ENCODE measurements at regions not wholly inside any gene's neighbourhood (a gene's known extent, or its start where the extent isn't known, plus 50 kb on each side); places are given as distances from the start of the nearest gene placed in this dataset.

- H3K9me3 ChIP-seq (ENCODE audit: control insufficient read depth, low read length): no peaks in the 10 kb centered on the region
- H3K27ac ChIP-seq (ENCODE audit: low read depth, low read length): no peak overlapping the region
- peaks cover 11% of the 10 kb centered on the region for H3K27me3 ChIP-seq (ENCODE audit: control insufficient read depth, insufficient read depth, low read length, poor library complexity, severe bottlenecking)
- WGBS, 2 experiments (ENCODE audit: insufficient coverage in 1 of 2, insufficient read length in 1 of 2): 86 to 93% methylated on average over 3 to 5 of the region's 5 CpGs
- no peak overlapping the region for H3K4me3 ChIP-seq (ENCODE audit: low read length)
- H3K36me3 Mint-ChIP-seq (ENCODE audit: low read depth): no peaks in the 10 kb centered on the region
- no peak overlapping the region for H3K9ac ChIP-seq (ENCODE audit: extremely low read depth, low read length, poor library complexity, severe bottlenecking)
- no peaks in the 10 kb centered on the region for H3K36me3 ChIP-seq (ENCODE audit: control insufficient read depth, insufficient read depth, low read length)
- no peak for DNase-seq
- no peak overlapping the region for H3K27ac Mint-ChIP-seq
- H3K4me1 Mint-ChIP-seq: peaks cover 13% of the 10 kb centered on the region
- no peaks in the 10 kb centered on the region for H3K9me3 Mint-ChIP-seq
- H3K4me3 Mint-ChIP-seq: no peak overlapping the region
- H3K27me3 Mint-ChIP-seq (ENCODE audit: insufficient read depth): peaks cover 14% of the 10 kb centered on the region
- TF ChIP-seq CTCF (conservative IDR thresholded peaks at IDR 0.05): no peak
- H3K4me1 ChIP-seq (ENCODE audit: control insufficient read depth, insufficient read depth, low read length): peaks cover 2% of the 10 kb centered on the region
Observed at GRCh38 chr5:174220417-174220816, 174.9 kb downstream of the NSG2 start.

- Mint-ChIP-seq H3K27ac (no peak overlapping the region), H3K4me1 (peaks cover 13% of the 10 kb centered on the region), H3K27me3 (ENCODE audit: insufficient read depth) (peaks cover 14% of the 10 kb centered on the region), H3K9me3 (no peaks in the 10 kb centered on the region), H3K36me3 (ENCODE audit: low read depth) (no peaks in the 10 kb centered on the region), H3K4me3 (no peak overlapping the region)
- Histone ChIP-seq H3K9me3 (ENCODE audit: control insufficient read depth, low read length) (no peaks in the 10 kb centered on the region), H3K36me3 (ENCODE audit: control insufficient read depth, insufficient read depth, low read length) (no peaks in the 10 kb centered on the region), H3K4me3 (ENCODE audit: low read length) (no peak overlapping the region), H3K27me3 (ENCODE audit: control insufficient read depth, insufficient read depth, low read length, poor library complexity, severe bottlenecking) (peaks cover 11% of the 10 kb centered on the region), H3K9ac (ENCODE audit: extremely low read depth, low read length, poor library complexity, severe bottlenecking) (no peak overlapping the region), H3K27ac (ENCODE audit: low read depth, low read length) (no peak overlapping the region), H3K4me1 (ENCODE audit: control insufficient read depth, insufficient read depth, low read length) (peaks cover 2% of the 10 kb centered on the region)
- DNase-seq: no peak
- no peak for TF ChIP-seq CTCF (conservative IDR thresholded peaks at IDR 0.05)
- WGBS, 2 experiments (ENCODE audit: insufficient coverage in 1 of 2, insufficient read length in 1 of 2): 92 to 100% methylated on average over 1 to 2 of the region's 2 CpGs
Observed at GRCh38 chr5:174221436-174221835, 175.9 kb downstream of the NSG2 start.

GRCh38 chr5:174221946-174222345 lies 176.4 kb downstream of the NSG2 start:
- Histone ChIP-seq H3K9ac (ENCODE audit: extremely low read depth, low read length, poor library complexity, severe bottlenecking) (no peak overlapping the region), H3K9me3 (ENCODE audit: control insufficient read depth, low read length) (no peaks in the 10 kb centered on the region), H3K27ac (ENCODE audit: low read depth, low read length) (no peak overlapping the region), H3K36me3 (ENCODE audit: control insufficient read depth, insufficient read depth, low read length) (no peaks in the 10 kb centered on the region), H3K4me1 (ENCODE audit: control insufficient read depth, insufficient read depth, low read length) (peaks cover 2% of the 10 kb centered on the region), H3K4me3 (ENCODE audit: low read length) (no peak overlapping the region), H3K27me3 (ENCODE audit: control insufficient read depth, insufficient read depth, low read length, poor library complexity, severe bottlenecking) (peaks cover 11% of the 10 kb centered on the region)
- no peak for DNase-seq
- Mint-ChIP-seq H3K4me1 (peaks cover 13% of the 10 kb centered on the region), H3K27ac (no peak overlapping the region), H3K9me3 (no peaks in the 10 kb centered on the region), H3K36me3 (ENCODE audit: low read depth) (no peaks in the 10 kb centered on the region), H3K4me3 (no peak overlapping the region), H3K27me3 (ENCODE audit: insufficient read depth) (peaks cover 14% of the 10 kb centered on the region)
- TF ChIP-seq CTCF (conservative IDR thresholded peaks at IDR 0.05): no peak
- WGBS, 2 experiments (ENCODE audit: insufficient coverage in 1 of 2, insufficient read length in 1 of 2): 93 to 96% methylated on average over 3 to 4 of the region's 4 CpGs

Measured in endodermal cell (in vitro differentiated cells).